ENCODE measurements at regions not wholly inside any gene's neighbourhood (a gene's known extent, or its start where the extent isn't known, plus 50 kb on each side); places are given as distances from the start of the nearest gene placed in this dataset.

- Histone ChIP-seq H3K9me3 (no peaks in the 10 kb centered on the region), H3K27me3 (no peaks in the 10 kb centered on the region), H3K36me3 (peaks cover 0 to 7% of the 10 kb centered on the region in 2 donors), H3K4me3 (no peak overlapping the region), H3K27ac (no peak overlapping the region), H3K4me1 (no peaks in the 10 kb centered on the region)
- TF ChIP-seq POLR2A (IDR thresholded peaks at IDR 0.05) (no peak), CTCF (IDR thresholded peaks at IDR 0.05) (no peak)
- intact Hi-C loops (cut with DNase I; ENCODE audit: low total_unique reads) = no loop called here
- no peak for DNase-seq
Measured at GRCh38 chr4:66330125-66330524, 659.8 kb upstream of the EPHA5 start.

DNA sequence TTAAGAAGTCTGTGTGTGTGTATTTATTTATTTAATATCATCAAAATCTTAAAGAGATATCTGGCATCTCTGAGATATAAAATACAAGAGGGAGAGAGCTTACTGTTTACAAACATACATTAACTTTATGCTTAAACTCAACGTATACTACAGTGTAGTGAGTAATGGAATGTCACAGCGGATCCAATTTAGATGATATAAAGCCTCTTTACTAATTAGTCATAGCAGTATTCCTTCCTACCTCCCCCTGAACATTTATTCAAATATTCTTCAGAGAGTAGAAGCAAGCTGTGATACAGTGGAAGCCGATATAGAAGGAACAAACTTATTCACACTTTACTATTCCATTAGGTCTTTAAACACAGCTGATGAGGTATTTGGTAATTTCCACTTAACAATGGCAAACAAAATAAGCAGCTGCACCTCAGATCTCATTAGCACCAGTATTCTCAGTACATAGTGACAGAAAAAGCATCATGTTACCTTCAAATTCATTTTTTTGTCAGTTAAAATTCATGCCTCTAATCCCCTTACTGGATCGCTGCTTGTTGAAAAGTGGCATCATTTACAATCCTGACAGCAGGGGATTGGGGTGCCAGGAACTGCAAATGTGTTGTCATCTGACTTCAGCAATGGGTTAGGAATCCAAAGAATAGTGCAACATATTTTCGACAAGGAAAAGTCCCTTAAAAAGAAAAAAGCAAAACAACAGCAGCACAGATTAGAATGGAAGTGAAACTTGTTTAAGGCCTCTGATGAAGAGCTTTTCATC is 658.7 kb upstream of the EPHA5 start:
- Histone ChIP-seq H3K9me3 (no peaks in the 10 kb centered on the region), H3K27me3 (no peaks in the 10 kb centered on the region), H3K4me1 (no peaks in the 10 kb centered on the region), H3K4me3 (no peak overlapping the region), H3K36me3 (peaks cover 0 to 3% of the 10 kb centered on the region in 2 donors), H3K27ac (no peak overlapping the region)
- no peak for DNase-seq
- TF ChIP-seq CTCF (IDR thresholded peaks at IDR 0.05) = no peak
- TF ChIP-seq POLR2A (IDR thresholded peaks at IDR 0.05) = no peak
- intact Hi-C loops (cut with DNase I; ENCODE audit: low total_unique reads) = no loop called here

DNA sequence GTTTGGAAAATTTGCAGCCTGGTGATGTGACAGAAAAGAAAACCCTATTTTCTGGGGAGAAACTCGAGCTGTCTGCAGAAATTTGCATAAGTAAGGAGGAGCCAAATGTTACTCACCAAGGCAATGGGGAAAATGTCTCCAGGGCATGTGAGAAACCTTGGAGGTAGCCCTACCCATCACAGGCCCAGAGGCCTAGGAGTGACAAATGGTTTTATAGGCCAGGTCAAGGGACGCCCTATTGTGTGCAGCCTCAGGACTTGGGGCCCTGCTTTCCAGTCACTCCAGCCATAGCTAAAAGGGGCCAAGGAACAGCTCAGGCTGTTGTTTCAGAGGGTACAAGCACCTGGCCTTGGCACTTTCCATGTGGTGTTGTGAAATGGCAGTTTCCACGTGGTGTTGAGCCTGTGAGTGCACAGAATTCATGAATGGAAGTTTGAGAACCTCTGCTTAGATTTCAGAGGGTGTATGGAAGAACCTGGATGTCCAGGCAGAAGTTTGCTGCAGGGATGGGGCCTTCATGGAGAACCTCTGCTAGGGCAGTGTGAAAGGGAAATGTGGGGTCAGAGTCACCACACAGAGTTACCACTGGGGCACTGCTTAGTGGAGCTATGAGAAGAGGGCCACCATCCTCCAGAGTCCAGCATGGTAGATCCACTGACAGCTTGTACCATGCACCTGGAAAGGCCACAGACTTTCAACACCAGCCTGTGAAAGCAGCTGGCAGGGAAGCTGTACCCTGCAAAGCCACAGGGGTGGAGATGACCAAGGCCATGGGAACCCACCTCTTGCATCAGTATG is 637.6 kb upstream of the EPHA5 start:
- peaks cover 0 to 4% of the 10 kb centered on the region in 2 donors for H3K36me3 ChIP-seq
- TF ChIP-seq CTCF (IDR thresholded peaks at IDR 0.05) = no peak
- TF ChIP-seq POLR2A (IDR thresholded peaks at IDR 0.05) = no peak
- H3K27ac ChIP-seq = no peak overlapping the region
- no peak overlapping the region for H3K4me3 ChIP-seq
- no peaks in the 10 kb centered on the region for H3K27me3 ChIP-seq
- no peaks in the 10 kb centered on the region for H3K9me3 ChIP-seq
- no peak for DNase-seq
- no peaks in the 10 kb centered on the region for H3K4me1 ChIP-seq
- intact Hi-C loops (cut with DNase I; ENCODE audit: low total_unique reads) = no loop called here

DNA sequence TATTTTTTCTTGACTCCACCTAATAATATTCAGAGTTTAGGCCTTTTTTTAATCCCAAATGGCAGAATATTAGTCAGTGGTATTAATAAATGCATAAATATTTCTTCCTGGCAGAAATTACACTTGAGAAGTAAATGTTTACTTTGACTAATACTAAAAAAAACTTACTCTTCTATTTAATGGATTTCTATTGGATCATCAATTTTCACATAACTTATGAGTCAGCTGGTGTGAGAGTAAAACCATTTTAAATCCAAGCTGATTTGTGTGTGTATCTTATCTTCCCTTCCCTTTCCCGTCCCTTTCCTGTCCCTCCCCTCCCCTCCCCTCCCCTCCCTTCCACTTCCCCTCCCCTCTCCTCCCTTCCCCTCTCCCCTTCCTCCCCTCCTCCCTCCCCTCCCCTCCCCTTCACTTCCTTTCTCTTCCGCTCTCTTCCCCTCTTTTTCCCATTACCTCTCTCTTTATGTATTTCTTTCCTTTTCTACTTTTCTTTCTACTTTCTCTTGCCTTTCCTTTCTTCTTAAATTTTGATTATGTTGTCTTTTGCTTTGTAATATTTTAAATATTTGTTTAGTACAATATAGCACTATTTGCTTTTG is 630.1 kb upstream of the EPHA5 start:
- Histone ChIP-seq H3K36me3 (peaks cover 0 to 4% of the 10 kb centered on the region in 2 donors), H3K27ac (no peak overlapping the region), H3K4me1 (no peaks in the 10 kb centered on the region), H3K4me3 (no peak overlapping the region), H3K9me3 (no peaks in the 10 kb centered on the region), H3K27me3 (no peaks in the 10 kb centered on the region)
- intact Hi-C loops (cut with DNase I; ENCODE audit: low total_unique reads) = no loop called here
- no peak for TF ChIP-seq POLR2A (IDR thresholded peaks at IDR 0.05)
- no peak for TF ChIP-seq CTCF (IDR thresholded peaks at IDR 0.05)
- DNase-seq = no peak

DNA sequence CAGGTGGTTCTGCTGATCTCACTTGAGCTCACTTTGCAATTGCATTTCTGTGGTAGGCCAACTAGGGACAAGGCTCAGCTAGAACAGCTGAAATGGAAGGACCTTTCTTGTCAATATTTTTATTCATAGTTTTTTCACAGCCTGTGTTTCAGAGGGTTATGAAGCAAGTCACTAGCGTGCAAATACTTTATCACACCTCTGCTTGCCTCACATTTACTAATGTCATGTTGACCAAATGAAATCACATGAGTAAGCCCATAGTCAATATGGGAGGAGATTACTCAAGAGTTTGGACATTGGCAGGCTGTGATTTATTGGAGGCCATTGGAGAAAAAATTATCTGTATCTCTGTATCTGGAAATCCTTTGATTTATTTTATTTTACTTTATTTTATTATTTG is 628.3 kb upstream of the EPHA5 start:
- no peak for TF ChIP-seq POLR2A (IDR thresholded peaks at IDR 0.05)
- no peak for TF ChIP-seq CTCF (IDR thresholded peaks at IDR 0.05)

More for the DNA sequence above, 628.3 kb upstream of the EPHA5 start:
- Histone ChIP-seq H3K4me3 (no peak overlapping the region), H3K36me3 (peaks cover 0 to under 1% of the 10 kb centered on the region in 2 donors), H3K9me3 (no peaks in the 10 kb centered on the region), H3K27me3 (no peaks in the 10 kb centered on the region), H3K27ac (no peak overlapping the region), H3K4me1 (no peaks in the 10 kb centered on the region)
- no peak for DNase-seq
- intact Hi-C loops (cut with DNase I; ENCODE audit: low total_unique reads) = no loop called here

Data from uterus (tissue), 3 donors.